ENCODE measurements at regions not wholly inside any gene's neighbourhood (a gene's known extent, or its start where the extent isn't known, plus 50 kb on each side); places are given as distances from the start of the nearest gene placed in this dataset.
"Not testable (repeated sequence)": the region's sequence is repeated elsewhere in the genome, so short reads cannot be mapped to it uniquely, and the experiment has no call there.

- no peak for DNase-seq
Measured at GRCh38 chr16:88128556-88128955, 177.3 kb downstream of the BANP start.

DNA sequence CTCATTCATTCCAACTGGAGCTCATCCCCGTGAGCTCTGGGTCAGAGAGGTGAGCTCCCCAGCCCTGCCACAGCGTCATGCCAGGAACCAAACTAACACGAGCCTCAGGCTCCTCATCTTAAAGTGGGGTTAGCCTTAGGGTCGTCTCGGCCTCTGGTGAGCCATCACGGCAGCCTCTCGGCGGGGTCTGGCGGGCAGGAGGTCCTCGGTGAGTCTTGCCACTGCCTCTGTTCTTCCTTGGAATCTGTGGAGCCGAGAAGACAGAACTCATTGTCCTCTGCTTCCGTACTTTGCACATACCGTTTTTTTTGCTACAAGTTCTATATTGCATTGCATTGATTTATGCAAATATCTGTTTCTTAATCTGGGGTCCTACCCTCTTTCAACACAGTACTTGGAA is 177.9 kb downstream of the BANP start:
- DNase-seq, result not testable (repeated sequence)

DNA sequence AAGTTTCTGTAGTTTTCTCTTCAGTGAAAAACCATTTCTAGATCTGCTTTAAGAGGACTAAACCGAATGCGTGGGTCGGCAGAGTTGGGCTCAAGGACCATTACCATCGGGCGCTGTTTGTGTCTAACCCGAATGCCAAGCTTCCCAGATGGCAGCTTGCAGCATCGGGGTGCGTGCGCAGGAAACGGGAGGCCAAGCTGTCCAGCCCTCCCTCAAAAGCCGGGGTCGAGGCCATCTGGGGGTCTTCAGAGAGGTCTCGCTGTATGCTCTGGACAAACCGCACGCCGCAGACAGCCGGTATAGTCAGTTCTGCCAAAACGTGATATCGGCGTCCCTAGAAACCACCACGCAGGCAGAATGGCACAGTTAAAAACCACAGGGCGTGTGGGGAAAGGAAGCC is 178.8 kb downstream of the BANP start:
- DNase-seq, result no peak

DNA sequence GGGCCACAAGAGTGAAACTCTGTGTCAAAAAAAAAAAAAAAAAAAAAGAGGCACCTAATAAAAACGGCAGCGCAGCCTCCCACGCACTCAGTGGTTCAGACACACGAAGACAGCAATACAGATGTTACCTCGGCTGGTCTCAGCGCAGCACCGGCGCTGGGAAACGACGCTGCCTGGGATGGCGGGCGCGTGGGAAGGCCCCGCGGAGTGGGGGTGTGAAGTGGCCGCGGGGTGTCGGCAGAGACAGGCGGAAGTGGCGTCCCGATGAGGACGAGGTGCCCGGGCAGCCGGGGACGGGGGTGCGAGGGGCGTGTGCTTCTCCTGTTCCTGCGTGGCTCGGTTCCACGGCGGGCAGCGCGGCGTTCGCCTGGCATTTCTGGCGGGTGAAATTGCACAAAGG is 179.4 kb downstream of the BANP start:
- no peak for DNase-seq

DNA sequence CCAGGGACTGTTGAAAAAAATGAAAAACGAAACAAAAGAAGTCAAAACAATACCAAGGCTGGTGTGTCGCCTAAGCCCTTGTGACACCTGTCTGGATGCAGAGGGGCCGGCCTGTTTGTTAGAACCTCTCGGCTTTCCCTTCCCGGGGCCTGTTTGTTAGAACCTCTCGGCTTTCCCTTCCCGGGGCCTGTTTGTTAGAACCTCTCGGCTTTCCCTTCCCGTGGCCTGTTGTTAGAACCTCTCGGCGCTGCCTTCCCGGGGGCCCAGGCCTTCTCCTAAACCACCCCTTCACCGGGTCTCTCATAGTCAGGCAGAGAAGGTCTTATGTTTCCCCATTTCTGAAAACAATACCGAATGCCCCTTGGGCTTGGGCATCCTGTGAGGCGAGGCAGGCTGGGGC is 180.0 kb downstream of the BANP start:
- no peak for DNase-seq

GRCh38 chr16:88131966-88132365 is 180.7 kb downstream of the BANP start:
- no peak for DNase-seq

- DNase-seq, result no peak
Measured at GRCh38 chr16:88132836-88133506, 181.7 kb downstream of the BANP start.

DNA sequence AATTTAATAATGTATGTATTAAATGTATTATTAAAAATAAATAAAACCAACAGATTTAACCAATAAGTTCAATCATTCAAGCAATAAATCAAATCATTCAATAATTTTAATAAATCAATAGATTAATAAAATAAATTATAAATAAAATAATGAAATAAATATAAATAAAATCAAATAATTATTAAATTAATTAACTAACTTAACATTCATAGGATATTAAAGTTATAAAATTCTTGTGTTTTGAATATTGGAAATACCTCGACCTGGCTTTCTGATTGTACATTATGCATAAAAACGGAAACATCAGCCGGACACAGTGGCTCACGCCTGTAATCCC is 182.2 kb downstream of the BANP start:
- no peak for DNase-seq

GRCh38 chr16:88134172-88134898 is 183.1 kb downstream of the BANP start:
- DNase-seq, result not testable (repeated sequence)

DNA sequence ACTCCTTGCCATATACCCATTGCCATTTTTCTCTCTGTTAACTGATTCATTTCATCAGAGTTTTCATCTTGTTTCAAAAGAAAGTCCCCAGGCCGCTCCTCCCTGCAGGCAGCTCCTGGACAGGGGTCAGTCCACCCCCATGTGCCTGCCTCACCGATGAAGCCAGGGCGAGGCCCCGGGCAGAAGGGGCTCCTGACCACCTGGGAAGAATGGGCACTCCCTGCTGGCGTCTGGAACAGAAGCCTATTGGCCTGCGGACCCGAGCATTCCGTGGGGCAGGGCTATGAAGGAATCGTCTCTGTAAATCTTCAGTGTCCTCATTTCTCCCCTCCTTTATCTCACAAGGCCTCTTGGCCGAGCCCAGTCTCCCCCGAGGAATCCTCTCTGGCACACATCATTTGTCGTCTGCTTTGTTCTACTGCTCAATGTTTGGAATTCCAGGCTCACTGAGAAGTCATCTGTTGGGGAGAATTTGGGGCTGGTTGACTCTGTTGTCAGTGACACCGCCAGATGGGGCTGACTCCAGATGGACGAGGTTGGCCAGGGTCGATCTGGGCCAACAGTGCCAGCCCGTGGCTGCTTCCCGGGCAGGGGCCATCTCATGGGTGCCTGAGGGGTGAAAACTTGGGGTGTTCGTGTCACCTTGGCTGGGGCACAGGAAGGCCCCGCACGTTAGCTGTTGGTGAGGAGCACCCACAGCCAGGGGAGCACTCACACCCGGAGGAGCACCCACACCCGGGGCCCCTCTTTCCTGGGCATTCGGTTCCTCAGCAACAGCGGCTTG is 183.9 kb downstream of the BANP start:
- DNase-seq, result not testable (repeated sequence)

DNA sequence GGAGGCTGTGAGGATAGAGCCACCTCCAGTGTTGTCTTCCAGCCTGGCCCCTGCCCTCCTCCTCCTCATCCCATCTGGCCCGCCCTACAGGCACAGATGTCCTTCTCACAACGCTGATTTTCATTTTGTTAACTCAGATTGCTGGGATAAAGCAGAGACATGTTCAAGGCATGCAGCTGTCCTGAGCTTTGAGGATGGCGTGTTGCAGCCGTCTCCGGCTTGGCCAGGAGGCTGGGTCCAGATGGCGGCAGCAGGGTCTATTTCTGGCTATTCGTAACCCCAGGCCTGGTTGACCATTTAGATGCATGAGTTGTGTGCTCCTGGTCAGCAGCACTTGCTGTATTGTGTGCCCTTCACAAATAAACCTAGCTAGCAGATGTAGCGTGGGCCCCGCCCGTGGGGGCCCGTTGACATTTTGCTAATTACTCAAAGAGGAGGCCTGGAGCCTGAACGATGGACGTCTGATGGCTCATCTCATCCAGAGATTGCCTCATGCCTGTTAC is 185.0 kb downstream of the BANP start:
- not testable (repeated sequence) for DNase-seq

DNA sequence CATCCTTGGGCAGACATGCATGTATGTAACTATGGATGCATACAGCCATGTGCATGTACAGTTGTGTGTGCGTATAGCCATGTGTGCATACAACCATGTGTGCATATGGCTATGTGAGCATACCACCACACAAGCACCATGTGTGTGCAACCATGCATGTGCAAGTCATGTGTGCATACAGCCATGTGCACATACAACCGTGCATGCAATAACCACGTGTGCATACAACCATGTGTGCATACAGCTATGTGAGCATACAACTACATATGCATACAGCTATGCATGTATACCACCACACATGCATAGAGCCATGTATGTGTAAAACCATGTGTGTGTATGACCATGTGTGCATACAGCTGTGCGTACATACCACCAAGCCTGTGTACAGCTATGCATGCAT is 185.7 kb downstream of the BANP start:
- not testable (repeated sequence) for DNase-seq

DNA sequence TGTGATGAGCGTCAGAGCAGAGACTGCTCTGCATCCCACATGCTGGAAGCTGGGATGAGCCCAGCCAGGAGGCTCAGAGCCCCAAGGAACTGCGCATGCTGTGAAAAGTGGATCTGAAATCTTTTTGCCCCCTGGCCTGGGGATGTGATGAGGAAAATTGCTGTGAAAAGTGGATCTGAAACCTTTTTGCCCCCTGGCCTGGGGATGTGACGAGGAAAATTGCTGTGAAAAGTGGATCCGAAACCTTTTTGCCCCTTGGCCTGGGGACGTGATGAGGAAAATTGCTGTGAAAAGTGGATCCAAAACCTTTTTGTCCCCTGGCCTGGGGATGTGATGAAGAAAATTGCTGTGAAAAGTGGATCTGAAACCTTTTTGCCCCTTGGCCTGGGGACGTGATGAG is 187.9 kb downstream of the BANP start:
- not testable (repeated sequence) for DNase-seq

- not testable (repeated sequence) for DNase-seq
Measured at GRCh38 chr16:88140195-88140594, 189.0 kb downstream of the BANP start.

DNA sequence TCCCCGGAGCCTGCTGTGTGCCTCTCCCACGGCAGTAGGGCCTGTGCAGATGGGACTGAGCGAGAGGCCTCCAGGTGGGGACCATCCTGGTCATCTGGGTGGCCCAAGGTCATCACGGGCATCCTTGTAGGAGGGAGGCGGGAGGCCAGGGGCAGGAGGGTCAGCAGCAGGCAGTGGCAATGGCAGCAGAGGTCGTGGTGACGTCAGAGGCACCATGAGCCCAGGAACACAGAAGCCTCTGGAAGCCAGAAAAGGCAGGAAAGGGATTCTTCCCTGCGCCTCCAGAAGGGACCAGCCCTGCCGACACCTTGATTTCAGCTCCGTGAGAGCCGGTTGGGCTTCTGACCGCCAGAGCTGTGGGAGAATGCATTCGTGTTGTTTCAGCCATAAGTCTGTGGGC is 190.3 kb downstream of the BANP start:
- no peak for DNase-seq

DNA sequence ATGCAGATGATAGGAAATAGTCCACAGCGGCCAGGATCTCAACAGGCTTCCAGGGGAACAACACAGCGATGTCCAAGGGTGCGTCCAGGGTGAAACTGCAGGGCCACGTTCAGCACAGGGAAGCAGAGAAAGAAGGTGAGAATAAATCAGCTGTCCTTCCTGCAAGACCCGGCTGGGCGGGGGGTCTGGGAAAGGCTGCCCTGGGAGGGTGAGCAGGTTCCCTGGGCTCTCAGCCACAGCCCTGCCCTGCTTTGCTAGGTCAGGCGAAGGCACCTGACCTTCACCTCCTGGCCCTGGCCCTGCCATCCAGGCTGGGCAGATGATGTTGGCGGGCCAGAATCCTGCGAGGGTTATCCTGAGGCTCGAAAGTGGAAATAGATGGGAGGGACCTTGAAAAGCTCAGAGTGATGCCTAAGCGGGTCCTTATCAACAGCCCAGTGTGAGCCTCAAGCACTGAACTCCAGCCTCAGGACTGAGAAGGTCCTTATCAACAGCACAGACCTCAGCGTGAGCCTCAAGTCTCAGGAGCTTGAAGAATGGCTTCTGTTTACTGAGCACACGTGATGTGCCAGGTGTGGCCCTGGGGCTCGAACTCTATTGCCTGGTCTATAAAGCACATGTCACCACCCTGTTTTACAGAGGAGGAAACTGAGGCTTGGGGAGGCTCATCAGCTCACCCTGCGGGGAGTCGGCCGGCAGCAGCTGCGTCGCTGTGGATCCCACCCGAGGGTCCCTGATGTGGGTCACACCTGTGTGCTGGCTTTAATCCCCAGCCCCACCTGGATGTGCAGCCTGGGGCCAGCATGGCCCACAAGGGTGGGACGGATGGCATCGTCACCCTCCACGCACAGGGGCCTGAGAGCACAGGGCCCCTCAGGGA is 191.1 kb downstream of the BANP start:
- DNase-seq, result not testable (repeated sequence)

DNA sequence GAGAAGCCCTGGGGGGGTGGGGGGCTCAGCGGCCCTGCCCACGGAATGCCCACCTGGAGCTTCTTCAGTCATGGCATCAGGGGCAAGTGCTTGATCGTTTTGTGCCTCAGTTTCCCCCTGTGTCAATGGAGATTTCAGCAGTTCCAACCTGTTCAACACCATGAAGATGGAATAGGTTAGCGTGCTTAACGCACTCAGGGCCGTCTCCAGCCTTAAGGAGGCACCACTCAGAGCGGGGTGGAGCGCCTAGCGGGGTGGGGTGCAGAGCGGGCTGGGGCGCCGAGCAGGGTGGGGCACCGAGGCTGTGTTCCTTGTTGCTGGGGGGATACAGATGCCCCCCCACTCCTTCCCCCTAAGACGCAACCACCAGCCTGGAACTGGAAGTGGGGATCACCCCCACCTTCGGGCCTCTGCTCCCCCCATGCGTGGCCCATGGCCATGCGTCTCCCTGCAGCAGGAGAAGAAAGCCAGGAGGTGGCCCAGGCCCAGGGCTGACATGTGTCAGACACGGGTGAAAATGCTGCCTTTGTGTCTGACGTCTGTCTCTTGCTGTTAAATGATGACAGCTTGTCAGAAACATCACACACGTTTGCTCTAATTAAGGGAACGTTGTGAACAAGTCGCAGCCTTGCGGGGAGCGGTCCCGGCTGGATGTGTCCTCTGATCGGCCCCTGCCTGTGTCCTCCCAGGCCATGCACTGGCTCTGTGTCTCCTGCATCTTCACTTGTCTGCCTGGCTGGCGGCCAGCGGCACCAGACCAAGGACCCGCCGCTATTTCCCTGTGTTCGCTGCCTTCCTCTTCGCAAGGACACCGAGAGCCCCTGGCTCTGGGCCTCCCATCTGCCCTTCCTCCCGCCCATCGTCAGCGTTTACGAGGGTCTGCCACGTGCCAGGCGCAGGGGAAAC is 192.1 kb downstream of the BANP start:
- not testable (repeated sequence) for DNase-seq

GRCh38 chr16:88144028-88144511 is 192.8 kb downstream of the BANP start:
- no peak for DNase-seq

- DNase-seq, result not testable (repeated sequence)
Measured at GRCh38 chr16:88145376-88145775, 194.1 kb downstream of the BANP start.

GRCh38 chr16:88145824-88146405 is 194.7 kb downstream of the BANP start:
- DNase-seq, result not testable (repeated sequence)

DNA sequence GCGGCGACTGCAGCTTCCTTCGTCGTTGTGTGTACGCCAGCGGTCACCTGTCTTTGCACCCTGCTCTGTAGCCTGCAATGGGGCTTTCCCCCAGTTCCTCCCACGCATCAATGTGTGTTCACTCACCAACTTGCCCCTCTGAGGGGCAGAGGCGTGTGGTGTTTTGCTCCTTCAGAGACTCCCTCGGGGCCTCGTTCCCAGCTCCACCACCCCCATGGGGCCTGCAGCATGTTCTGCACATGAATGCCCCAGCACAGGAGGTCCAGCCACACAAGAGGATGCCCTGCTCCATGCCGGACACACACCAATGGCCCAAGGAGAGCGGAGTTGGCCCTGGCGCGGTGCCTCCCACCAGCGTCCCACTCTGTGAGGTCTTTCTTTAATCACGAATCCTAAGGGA is 196.8 kb downstream of the BANP start:
- DNase-seq, result not testable (repeated sequence)

All from T-helper 9 cell (primary cell).